HEK293 (cell line): ENCODE measurements at regions not wholly inside any gene's neighbourhood (a gene's known extent, or its start where the extent isn't known, plus 50 kb on each side); places are given as distances from the start of the nearest gene placed in this dataset.

Source experiments
- CTCF ChIA-PET: fragments of 350-600 bp; formaldehyde crosslinking; extraction: SDS; loops from one replicate; lab custom pipeline; 2021; ENCODE audit warnings: antibody characterized with exemption; lab: Yijun Ruan, JAX
- POLR2A ChIA-PET: fragments of 300-600 bp; formaldehyde crosslinking; extraction: SDS; loops from one replicate; lab custom pipeline; 2020; ENCODE audit warnings: antibody characterized with exemption, inconsistent platforms; lab: Yijun Ruan, JAX
- H3K27ac ChIP-seq: fragments of 200-500 bp; sonication (Bioruptor generic); 2 replicates; pipeline ENCODE4 v1.5.1; 2014; ENCODE audit warnings: low read depth, low read length, control low read depth, inconsistent platforms; ENCODE audit errors: extremely low read depth
- H3K36me3 ChIP-seq, 2 experiments: fragments of 200-500 bp in 1 of 2; sonication (Bioruptor generic) in 1 of 2; 1 replicate in 1 of 2; 2 replicates in 1 of 2; pipeline ENCODE4 v1.5.1; 2014 to 2017; ENCODE audit warnings: inconsistent platforms in 2 of 2, low read length in 2 of 2; ENCODE audit not compliant: control insufficient read depth in 2 of 2, insufficient read depth in 1 of 2
- H3K4me1 ChIP-seq: fragments of 200-500 bp; sonication (Bioruptor generic); 2 replicates; pipeline ENCODE4 v1.5.1; 2014; ENCODE audit warnings: mild to moderate bottlenecking, low read length, inconsistent platforms; ENCODE audit not compliant: control insufficient read depth, insufficient read depth
- H3K4me3 ChIP-seq: 2 replicates; pipeline ENCODE4 v1.5.1; 2011; ENCODE audit warnings: low read depth, mild to moderate bottlenecking, control low read depth, low read length, moderate library complexity
- H3K9me3 ChIP-seq: fragments of 200-500 bp; sonication (Bioruptor generic); 2 replicates; pipeline ENCODE4 v1.5.1; 2014; ENCODE audit warnings: low read depth, low read length, inconsistent platforms; ENCODE audit not compliant: control insufficient read depth, insufficient read depth
- EGR2 ChIP-seq: fragments of 450-650 bp; formaldehyde crosslinking; IDR thresholded peaks from 2 replicates; pipeline ENCODE4 v1.5.1; 2016; ENCODE audit warnings: low read depth, missing biosample characterization, missing genetic modification characterization
- GLI4 ChIP-seq: fragments of 450-650 bp; formaldehyde crosslinking; IDR thresholded peaks from 2 replicates; pipeline ENCODE4 v1.5.1; 2016; ENCODE audit warnings: missing biosample characterization, missing genetic modification characterization
- PRDM1 ChIP-seq: fragments of 450-650 bp; formaldehyde crosslinking; IDR thresholded peaks from 2 replicates; pipeline ENCODE4; 2016; ENCODE audit warnings: missing biosample characterization, missing genetic modification characterization
- TCF7L2 ChIP-seq: IDR thresholded peaks from 2 replicates; pipeline ENCODE4 v1.6.1; 2011; ENCODE audit warnings: low read depth, mild to moderate bottlenecking, inconsistent platforms, low read length, moderate library complexity, borderline replicate concordance
- TRIM28 ChIP-seq: IDR thresholded peaks from 2 replicates; pipeline ENCODE4 v1.6.1; 2011; ENCODE audit warnings: low read length, control low read depth, borderline replicate concordance
- YY2 ChIP-seq: fragments of 450-650 bp; formaldehyde crosslinking; IDR thresholded peaks from 2 replicates; pipeline ENCODE4 v1.5.1; 2016; ENCODE audit warnings: missing biosample characterization, missing genetic modification characterization
- ZBTB20 ChIP-seq: fragments of 450-650 bp; formaldehyde crosslinking; IDR thresholded peaks from 2 replicates; pipeline ENCODE4 v1.5.1; 2016; ENCODE audit warnings: missing biosample characterization, missing genetic modification characterization
- ZBTB48 ChIP-seq: fragments of 450-650 bp; formaldehyde crosslinking; IDR thresholded peaks from 2 replicates; pipeline ENCODE4 v1.5.1; 2016; ENCODE audit warnings: missing biosample characterization, missing genetic modification characterization
- ZFP69B ChIP-seq: fragments of 450-650 bp; formaldehyde crosslinking; IDR thresholded peaks from 2 replicates; pipeline ENCODE4 v1.5.1; 2016; ENCODE audit warnings: missing biosample characterization, missing genetic modification characterization
- ZNF133 ChIP-seq: fragments of 450-650 bp; formaldehyde crosslinking; IDR thresholded peaks from 2 replicates; pipeline ENCODE4 v1.5.1; 2016; ENCODE audit warnings: missing biosample characterization, missing genetic modification characterization
- ZNF155 ChIP-seq: fragments of 450-650 bp; formaldehyde crosslinking; IDR thresholded peaks from 2 replicates; pipeline ENCODE4 v1.5.1; 2016; ENCODE audit warnings: missing biosample characterization, missing genetic modification characterization
- ZNF169 ChIP-seq: fragments of 450-650 bp; formaldehyde crosslinking; IDR thresholded peaks from 2 replicates; pipeline ENCODE4 v1.5.1; 2016; ENCODE audit warnings: missing biosample characterization, missing genetic modification characterization
- ZNF202 ChIP-seq: fragments of 450-650 bp; formaldehyde crosslinking; IDR thresholded peaks from 2 replicates; pipeline ENCODE4 v1.5.1; 2016; ENCODE audit warnings: missing biosample characterization, missing genetic modification characterization, borderline replicate concordance
- ZNF394 ChIP-seq: fragments of 450-650 bp; formaldehyde crosslinking; IDR thresholded peaks from 2 replicates; pipeline ENCODE4 v1.5.1; 2016; ENCODE audit warnings: missing biosample characterization, missing genetic modification characterization, mild to moderate bottlenecking, moderate library complexity, borderline replicate concordance
- ZNF48 ChIP-seq: fragments of 450-650 bp; formaldehyde crosslinking; IDR thresholded peaks from 2 replicates; pipeline ENCODE4 v1.5.1; 2016; ENCODE audit warnings: missing biosample characterization, missing genetic modification characterization
- ZNF529 ChIP-seq: fragments of 450-650 bp; formaldehyde crosslinking; IDR thresholded peaks from 2 replicates; pipeline ENCODE4 v1.5.1; 2017; ENCODE audit warnings: missing genetic modification characterization, missing biosample characterization; ENCODE audit not compliant: insufficient replicate concordance
- ZNF558 ChIP-seq: fragments of 450-650 bp; formaldehyde crosslinking; IDR thresholded peaks from 2 replicates; pipeline ENCODE4 v1.5.1; 2016; ENCODE audit warnings: missing biosample characterization, missing genetic modification characterization
- ZNF621 ChIP-seq: fragments of 450-650 bp; formaldehyde crosslinking; IDR thresholded peaks from 2 replicates; pipeline ENCODE4 v1.5.1; 2017; ENCODE audit warnings: missing biosample characterization, missing genetic modification characterization
- ZNF777 ChIP-seq: fragments of 450-650 bp; formaldehyde crosslinking; IDR thresholded peaks from 2 replicates; pipeline ENCODE4 v1.5.1; 2017; ENCODE audit warnings: missing biosample characterization, missing genetic modification characterization, borderline replicate concordance
- TF ChIP-seq, protein P1 (sequence below): fragments of 450-650 bp; formaldehyde crosslinking; IDR thresholded peaks from 2 replicates; pipeline ENCODE4 v1.5.1; 2017; ENCODE audit warnings: missing biosample characterization, missing genetic modification characterization
- TF ChIP-seq, protein P2 (sequence below): fragments of 450-650 bp; formaldehyde crosslinking; IDR thresholded peaks from 2 replicates; pipeline ENCODE4 v1.5.1; 2016; ENCODE audit warnings: missing biosample characterization, missing genetic modification characterization, borderline replicate concordance
- TF ChIP-seq, protein P3 (sequence below): fragments of 450-650 bp; formaldehyde crosslinking; IDR thresholded peaks from 2 replicates; pipeline ENCODE4 v1.5.1; 2016; ENCODE audit warnings: missing biosample characterization, missing genetic modification characterization
- TF ChIP-seq, protein P4 (sequence below): fragments of 450-650 bp; formaldehyde crosslinking; IDR thresholded peaks from 2 replicates; pipeline ENCODE4 v1.5.1; 2016; ENCODE audit warnings: missing biosample characterization, missing genetic modification characterization

DNA sequence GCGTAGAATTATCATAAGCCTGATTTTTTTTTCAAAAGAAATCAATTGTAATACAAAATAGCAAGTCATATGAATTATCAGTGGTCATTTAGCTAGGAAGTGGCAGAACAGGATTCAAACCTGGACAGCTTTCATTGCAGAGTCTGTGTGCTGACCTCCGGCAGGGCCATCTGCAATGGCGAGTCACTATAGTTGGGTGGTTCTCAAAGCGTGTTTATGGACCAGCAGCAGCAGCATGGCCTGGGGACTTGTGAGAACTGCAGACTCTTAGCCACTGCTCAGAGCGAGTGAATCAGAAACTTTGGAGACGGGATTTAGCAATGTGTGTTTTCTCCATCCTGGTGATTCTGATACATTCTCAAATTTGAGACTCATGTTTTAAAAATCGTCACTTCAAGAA lies 202.3 kb upstream of the SUCLG2 start:
- H3K27ac ChIP-seq = no peak overlapping the region
- ChIA-PET POLR2A (no interaction called here), CTCF (no interaction called here)
- H3K4me1 ChIP-seq = no peaks in the 10 kb centered on the region
- H3K9me3 ChIP-seq = no peaks in the 10 kb centered on the region
- no peak for TF ChIP-seq EGR2
- TF ChIP-seq ZBTB20 = no peak
- TF ChIP-seq TRIM28 = no peak
- no peak for TF ChIP-seq ZNF133 (tag by site-specific recombination)
- TF ChIP-seq PRDM1 = no peak
- TF ChIP-seq, protein P1, sequence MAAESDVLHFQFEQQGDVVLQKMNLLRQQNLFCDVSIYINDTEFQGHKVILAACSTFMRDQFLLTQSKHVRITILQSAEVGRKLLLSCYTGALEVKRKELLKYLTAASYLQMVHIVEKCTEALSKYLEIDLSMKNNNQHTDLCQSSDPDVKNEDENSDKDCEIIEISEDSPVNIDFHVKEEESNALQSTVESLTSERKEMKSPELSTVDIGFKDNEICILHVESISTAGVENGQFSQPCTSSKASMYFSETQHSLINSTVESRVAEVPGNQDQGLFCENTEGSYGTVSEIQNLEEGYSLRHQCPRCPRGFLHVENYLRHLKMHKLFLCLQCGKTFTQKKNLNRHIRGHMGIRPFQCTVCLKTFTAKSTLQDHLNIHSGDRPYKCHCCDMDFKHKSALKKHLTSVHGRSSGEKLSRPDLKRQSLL (tag by site-specific recombination) = no peak
- TF ChIP-seq ZNF558 (tag by site-specific recombination) = no peak
- TF ChIP-seq, protein P2, sequence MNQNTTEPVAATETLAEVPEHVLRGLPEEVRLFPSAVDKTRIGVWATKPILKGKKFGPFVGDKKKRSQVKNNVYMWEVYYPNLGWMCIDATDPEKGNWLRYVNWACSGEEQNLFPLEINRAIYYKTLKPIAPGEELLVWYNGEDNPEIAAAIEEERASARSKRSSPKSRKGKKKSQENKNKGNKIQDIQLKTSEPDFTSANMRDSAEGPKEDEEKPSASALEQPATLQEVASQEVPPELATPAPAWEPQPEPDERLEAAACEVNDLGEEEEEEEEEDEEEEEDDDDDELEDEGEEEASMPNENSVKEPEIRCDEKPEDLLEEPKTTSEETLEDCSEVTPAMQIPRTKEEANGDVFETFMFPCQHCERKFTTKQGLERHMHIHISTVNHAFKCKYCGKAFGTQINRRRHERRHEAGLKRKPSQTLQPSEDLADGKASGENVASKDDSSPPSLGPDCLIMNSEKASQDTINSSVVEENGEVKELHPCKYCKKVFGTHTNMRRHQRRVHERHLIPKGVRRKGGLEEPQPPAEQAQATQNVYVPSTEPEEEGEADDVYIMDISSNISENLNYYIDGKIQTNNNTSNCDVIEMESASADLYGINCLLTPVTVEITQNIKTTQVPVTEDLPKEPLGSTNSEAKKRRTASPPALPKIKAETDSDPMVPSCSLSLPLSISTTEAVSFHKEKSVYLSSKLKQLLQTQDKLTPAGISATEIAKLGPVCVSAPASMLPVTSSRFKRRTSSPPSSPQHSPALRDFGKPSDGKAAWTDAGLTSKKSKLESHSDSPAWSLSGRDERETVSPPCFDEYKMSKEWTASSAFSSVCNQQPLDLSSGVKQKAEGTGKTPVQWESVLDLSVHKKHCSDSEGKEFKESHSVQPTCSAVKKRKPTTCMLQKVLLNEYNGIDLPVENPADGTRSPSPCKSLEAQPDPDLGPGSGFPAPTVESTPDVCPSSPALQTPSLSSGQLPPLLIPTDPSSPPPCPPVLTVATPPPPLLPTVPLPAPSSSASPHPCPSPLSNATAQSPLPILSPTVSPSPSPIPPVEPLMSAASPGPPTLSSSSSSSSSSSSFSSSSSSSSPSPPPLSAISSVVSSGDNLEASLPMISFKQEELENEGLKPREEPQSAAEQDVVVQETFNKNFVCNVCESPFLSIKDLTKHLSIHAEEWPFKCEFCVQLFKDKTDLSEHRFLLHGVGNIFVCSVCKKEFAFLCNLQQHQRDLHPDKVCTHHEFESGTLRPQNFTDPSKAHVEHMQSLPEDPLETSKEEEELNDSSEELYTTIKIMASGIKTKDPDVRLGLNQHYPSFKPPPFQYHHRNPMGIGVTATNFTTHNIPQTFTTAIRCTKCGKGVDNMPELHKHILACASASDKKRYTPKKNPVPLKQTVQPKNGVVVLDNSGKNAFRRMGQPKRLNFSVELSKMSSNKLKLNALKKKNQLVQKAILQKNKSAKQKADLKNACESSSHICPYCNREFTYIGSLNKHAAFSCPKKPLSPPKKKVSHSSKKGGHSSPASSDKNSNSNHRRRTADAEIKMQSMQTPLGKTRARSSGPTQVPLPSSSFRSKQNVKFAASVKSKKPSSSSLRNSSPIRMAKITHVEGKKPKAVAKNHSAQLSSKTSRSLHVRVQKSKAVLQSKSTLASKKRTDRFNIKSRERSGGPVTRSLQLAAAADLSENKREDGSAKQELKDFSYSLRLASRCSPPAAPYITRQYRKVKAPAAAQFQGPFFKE = no peak
- no peak overlapping the region for H3K4me3 ChIP-seq
- no peaks in the 10 kb centered on the region for H3K36me3 ChIP-seq

DNA sequence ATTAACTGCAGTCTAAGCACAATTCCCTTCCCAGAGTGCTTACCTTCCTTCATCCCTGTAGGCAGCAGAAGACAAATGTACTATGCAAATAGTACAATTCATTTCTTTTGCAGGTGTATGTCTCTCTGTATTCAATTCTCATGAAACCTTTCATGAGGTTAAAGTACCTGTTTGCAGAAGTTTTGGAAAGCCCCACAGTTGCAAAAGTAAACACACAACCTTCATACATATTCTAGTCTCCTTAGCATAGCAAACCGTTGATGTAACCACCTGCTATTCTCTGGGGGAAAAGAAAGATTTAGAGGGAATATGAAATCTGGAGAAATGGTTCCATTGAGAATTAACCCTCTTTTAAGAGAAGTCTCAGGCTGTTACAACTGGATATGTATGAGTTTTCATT lies 200.3 kb upstream of the SUCLG2 start:
- TF ChIP-seq ZNF202 (tag by site-specific recombination) = no peak
- TF ChIP-seq YY2 (tag by site-specific recombination) = no peak
- TF ChIP-seq, protein P3, sequence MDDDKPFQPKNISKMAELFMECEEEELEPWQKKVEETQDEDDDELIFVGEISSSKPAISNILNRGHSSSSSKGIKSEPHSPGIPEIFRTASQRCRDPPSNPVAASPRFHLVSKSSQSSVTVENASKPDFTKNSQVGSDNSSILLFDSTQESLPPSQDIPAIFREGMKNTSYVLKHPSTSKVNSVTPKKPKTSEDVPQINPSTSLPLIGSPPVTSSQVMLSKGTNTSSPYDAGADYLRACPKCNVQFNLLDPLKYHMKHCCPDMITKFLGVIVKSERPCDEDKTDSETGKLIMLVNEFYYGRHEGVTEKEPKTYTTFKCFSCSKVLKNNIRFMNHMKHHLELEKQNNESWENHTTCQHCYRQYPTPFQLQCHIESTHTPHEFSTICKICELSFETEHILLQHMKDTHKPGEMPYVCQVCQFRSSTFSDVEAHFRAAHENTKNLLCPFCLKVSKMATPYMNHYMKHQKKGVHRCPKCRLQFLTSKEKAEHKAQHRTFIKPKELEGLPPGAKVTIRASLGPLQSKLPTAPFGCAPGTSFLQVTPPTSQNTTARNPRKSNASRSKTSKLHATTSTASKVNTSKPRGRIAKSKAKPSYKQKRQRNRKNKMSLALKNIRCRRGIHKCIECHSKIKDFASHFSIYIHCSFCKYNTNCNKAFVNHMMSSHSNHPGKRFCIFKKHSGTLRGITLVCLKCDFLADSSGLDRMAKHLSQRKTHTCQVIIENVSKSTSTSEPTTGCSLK (tag by site-specific recombination) = no peak
- no peak for TF ChIP-seq ZNF621 (tag by site-specific recombination)
- TF ChIP-seq, protein P4, sequence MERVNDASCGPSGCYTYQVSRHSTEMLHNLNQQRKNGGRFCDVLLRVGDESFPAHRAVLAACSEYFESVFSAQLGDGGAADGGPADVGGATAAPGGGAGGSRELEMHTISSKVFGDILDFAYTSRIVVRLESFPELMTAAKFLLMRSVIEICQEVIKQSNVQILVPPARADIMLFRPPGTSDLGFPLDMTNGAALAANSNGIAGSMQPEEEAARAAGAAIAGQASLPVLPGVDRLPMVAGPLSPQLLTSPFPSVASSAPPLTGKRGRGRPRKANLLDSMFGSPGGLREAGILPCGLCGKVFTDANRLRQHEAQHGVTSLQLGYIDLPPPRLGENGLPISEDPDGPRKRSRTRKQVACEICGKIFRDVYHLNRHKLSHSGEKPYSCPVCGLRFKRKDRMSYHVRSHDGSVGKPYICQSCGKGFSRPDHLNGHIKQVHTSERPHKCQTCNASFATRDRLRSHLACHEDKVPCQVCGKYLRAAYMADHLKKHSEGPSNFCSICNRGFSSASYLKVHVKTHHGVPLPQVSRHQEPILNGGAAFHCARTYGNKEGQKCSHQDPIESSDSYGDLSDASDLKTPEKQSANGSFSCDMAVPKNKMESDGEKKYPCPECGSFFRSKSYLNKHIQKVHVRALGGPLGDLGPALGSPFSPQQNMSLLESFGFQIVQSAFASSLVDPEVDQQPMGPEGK = no peak
- TF ChIP-seq ZNF394 (tag by site-specific recombination) = no peak
- no peak for TF ChIP-seq ZNF169
- TF ChIP-seq ZNF777 (tag by site-specific recombination) = no peak
- TF ChIP-seq GLI4 = no peak
- no peak for TF ChIP-seq ZNF155 (tag by site-specific recombination)
- no peak for TF ChIP-seq TCF7L2
- no peak for TF ChIP-seq ZFP69B (tag by site-specific recombination)
- TF ChIP-seq ZNF529 (tag by site-specific recombination) = no peak
- TF ChIP-seq ZNF48 (tag by site-specific recombination) = no peak
- no peak for TF ChIP-seq ZBTB48
- TF ChIP-seq PRDM1 = no peak
- Histone ChIP-seq H3K4me1 (no peaks in the 10 kb centered on the region), H3K9me3 (no peaks in the 10 kb centered on the region), H3K36me3 (no peaks in the 10 kb centered on the region), H3K4me3 (no peak overlapping the region), H3K27ac (no peak overlapping the region)
- CTCF ChIA-PET = no interaction called here
- POLR2A ChIA-PET = no interaction called here
